Caco-2 (cell line): ENCODE measurements at regions not wholly inside any gene's neighbourhood (a gene's known extent, or its start where the extent isn't known, plus 50 kb on each side); places are given as distances from the start of the nearest gene placed in this dataset.

Experiments
- BruUV-seq: library from RNA; stranded (reverse); fragments of 400-500 nt; replicated peaks from 2 replicates; lab custom pipeline; 2021; lab: Mats Ljungman, UMichigan
- CTCF ChIA-PET: fragments of 300-600 bp; sonication (Branson Sonifier 250); formaldehyde crosslinking; loops from one replicate; lab custom pipeline; 2022; ENCODE audit warnings: antibody characterized with exemption; lab: Charles Lee
- POLR2A ChIA-PET: fragments of 300-600 bp; sonication (Branson Sonifier 250); formaldehyde crosslinking; loops from one replicate; lab custom pipeline; 2022; ENCODE audit warnings: antibody characterized with exemption; lab: Charles Lee
- DNase-seq, 2 experiments: peaks; one replicate each; pipeline versions ENCODE4 v3.0.0 to v3.0.0-alpha.2; 2020 to 2022
- H3K27me3 ChIP-seq: replicated peaks from 2 replicates; pipeline ENCODE4 v1.6.0; 2011; ENCODE audit warnings: low read length; ENCODE audit not compliant: control insufficient read depth, insufficient read depth
- H3K36me3 ChIP-seq: 2 replicates; pipeline ENCODE4 v1.5.1; 2011; ENCODE audit warnings: low read length; ENCODE audit not compliant: control insufficient read depth, insufficient read depth
- H3K4me1 ChIP-seq: fragments of 250-450 bp; sonication (Bioruptor Pico); 2 replicates; pipeline ENCODE4 v1.5.1; 2020; ENCODE audit warnings: mild to moderate bottlenecking
- H3K4me3 ChIP-seq: 2 replicates; pipeline ENCODE4 v1.5.1; 2011; ENCODE audit warnings: low read depth, mild to moderate bottlenecking, control low read depth, low read length
- H3K9me3 ChIP-seq: fragments of 250-450 bp; sonication (Bioruptor Pico); 2 replicates; pipeline ENCODE4 v1.5.1; 2020; ENCODE audit warnings: mild to moderate bottlenecking, moderate library complexity
- H3K27ac Mint-ChIP-seq: one replicate; pipeline ENCODE4 v1.8.0; 2022; ENCODE audit warnings: mixed read lengths; ENCODE audit not compliant: unreplicated experiment
- H3K27me3 Mint-ChIP-seq: one replicate; pipeline ENCODE4 v1.8.0; 2022; ENCODE audit warnings: mixed read lengths; ENCODE audit not compliant: insufficient read depth, unreplicated experiment
- H3K36me3 Mint-ChIP-seq: one replicate; pipeline ENCODE4 v1.8.0; 2022; ENCODE audit warnings: mild to moderate bottlenecking, mixed read lengths; ENCODE audit not compliant: insufficient read depth, unreplicated experiment
- H3K4me1 Mint-ChIP-seq: one replicate; pipeline ENCODE4 v1.8.0; 2022; ENCODE audit warnings: low read depth, mixed read lengths; ENCODE audit not compliant: unreplicated experiment
- H3K4me3 Mint-ChIP-seq: one replicate; pipeline ENCODE4 v1.8.0; 2022; ENCODE audit warnings: mild to moderate bottlenecking, moderate library complexity, mixed read lengths; ENCODE audit not compliant: unreplicated experiment
- H3K9me3 Mint-ChIP-seq: one replicate; pipeline ENCODE4 v1.8.0; 2022; ENCODE audit warnings: mixed read lengths; ENCODE audit not compliant: unreplicated experiment
- intact Hi-C: fragments of 100-400 bp; cut with micrococcal nuclease; formaldehyde crosslinking; loops from one replicate; pipeline ENCODE4 v1.10.0; 2022; ENCODE audit not compliant: unreplicated experiment
- TF ChIP-seq, protein P1 (sequence below), 2 experiments: fragments of 200-600 bp in 1 of 2; IDR thresholded peaks; 1 replicate in 1 of 2; 2 replicates in 1 of 2; pipeline versions ENCODE4 v1.5.1 to v1.8.0; 2011 to 2022; ENCODE audit warnings: antibody characterized with exemption in 1 of 2, control low read depth in 1 of 2, inconsistent platforms in 1 of 2, low read depth in 1 of 2, low read length in 1 of 2, mild to moderate bottlenecking in 1 of 2, moderate library complexity in 1 of 2; ENCODE audit not compliant: insufficient read depth in 1 of 2, severe bottlenecking in 1 of 2, unreplicated experiment in 1 of 2

DNA sequence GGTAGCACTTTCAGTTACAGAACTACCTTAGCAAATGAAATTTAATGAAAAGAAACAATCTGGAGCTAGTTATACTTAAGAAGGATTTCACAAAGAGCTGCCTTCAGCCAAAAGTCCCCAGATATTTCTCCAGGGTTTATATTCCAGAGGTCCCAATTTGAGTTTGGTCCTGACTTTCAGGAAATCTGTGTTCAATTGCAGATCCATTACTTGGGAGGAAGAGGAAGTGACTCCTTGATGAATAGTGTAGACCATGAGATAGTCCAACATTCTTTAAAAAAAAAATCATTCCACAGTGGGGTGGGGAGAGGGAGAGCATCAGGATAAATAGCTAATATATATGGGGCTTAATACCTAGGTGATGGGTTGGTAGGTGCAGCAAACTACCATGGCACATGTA lies 117.6 kb upstream of the ARHGAP20 start:
- H3K27me3 Mint-ChIP-seq = peaks cover 43% of the 10 kb centered on the region

GRCh38 chr11:110828086-110828485 lies 115.8 kb upstream of the ARHGAP20 start:
- intact Hi-C loops = no loop called here
- H3K4me3 ChIP-seq = no peak overlapping the region
- peaks cover 47% of the 10 kb centered on the region for H3K27me3 Mint-ChIP-seq
- no peaks in the 10 kb centered on the region for H3K9me3 Mint-ChIP-seq
- TF ChIP-seq, protein P1, sequence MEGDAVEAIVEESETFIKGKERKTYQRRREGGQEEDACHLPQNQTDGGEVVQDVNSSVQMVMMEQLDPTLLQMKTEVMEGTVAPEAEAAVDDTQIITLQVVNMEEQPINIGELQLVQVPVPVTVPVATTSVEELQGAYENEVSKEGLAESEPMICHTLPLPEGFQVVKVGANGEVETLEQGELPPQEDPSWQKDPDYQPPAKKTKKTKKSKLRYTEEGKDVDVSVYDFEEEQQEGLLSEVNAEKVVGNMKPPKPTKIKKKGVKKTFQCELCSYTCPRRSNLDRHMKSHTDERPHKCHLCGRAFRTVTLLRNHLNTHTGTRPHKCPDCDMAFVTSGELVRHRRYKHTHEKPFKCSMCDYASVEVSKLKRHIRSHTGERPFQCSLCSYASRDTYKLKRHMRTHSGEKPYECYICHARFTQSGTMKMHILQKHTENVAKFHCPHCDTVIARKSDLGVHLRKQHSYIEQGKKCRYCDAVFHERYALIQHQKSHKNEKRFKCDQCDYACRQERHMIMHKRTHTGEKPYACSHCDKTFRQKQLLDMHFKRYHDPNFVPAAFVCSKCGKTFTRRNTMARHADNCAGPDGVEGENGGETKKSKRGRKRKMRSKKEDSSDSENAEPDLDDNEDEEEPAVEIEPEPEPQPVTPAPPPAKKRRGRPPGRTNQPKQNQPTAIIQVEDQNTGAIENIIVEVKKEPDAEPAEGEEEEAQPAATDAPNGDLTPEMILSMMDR (IDR thresholded peaks at IDR 0.05; ENCODE audit: insufficient read depth in 1 of 2, low read depth in 1 of 2, low read length in 1 of 2, severe bottlenecking in 1 of 2, unreplicated experiment in 1 of 2) = no peak
- no peak overlapping the region for H3K27ac Mint-ChIP-seq
- H3K4me3 Mint-ChIP-seq = no peak overlapping the region
- no TSS peak for BruUV-seq
- CTCF ChIA-PET = no interaction called here
- no peak for DNase-seq
- H3K27me3 ChIP-seq = no peaks in the 10 kb centered on the region; the same call in 1 of the 2 replicates
- POLR2A ChIA-PET = no interaction called here
- no peaks in the 10 kb centered on the region for H3K36me3 ChIP-seq
- H3K9me3 ChIP-seq = 0 out of 2 replicates have a peak, but pooled peaks cover 4% of the 10 kb centered on the region
- no peaks in the 10 kb centered on the region for H3K4me1 ChIP-seq
- H3K36me3 Mint-ChIP-seq = no peaks in the 10 kb centered on the region
- H3K4me1 Mint-ChIP-seq = no peaks in the 10 kb centered on the region

More for the DNA sequence above, 117.6 kb upstream of the ARHGAP20 start:
- POLR2A ChIA-PET = no interaction called here
- H3K9me3 Mint-ChIP-seq = no peaks in the 10 kb centered on the region
- TF ChIP-seq, protein P1 (IDR thresholded peaks at IDR 0.05; ENCODE audit: insufficient read depth in 1 of 2, low read depth in 1 of 2, low read length in 1 of 2, severe bottlenecking in 1 of 2, unreplicated experiment in 1 of 2) = no peak
- H3K27me3 ChIP-seq = no peaks in the 10 kb centered on the region; the same call in 1 of the 2 replicates
- H3K4me3 ChIP-seq = no peak overlapping the region
- DNase-seq = no peak
- no peaks in the 10 kb centered on the region for H3K36me3 ChIP-seq
- CTCF ChIA-PET = no interaction called here
- H3K9me3 ChIP-seq = no peaks in the 10 kb centered on the region
- H3K27ac Mint-ChIP-seq = no peak overlapping the region
- H3K4me1 ChIP-seq = no peaks in the 10 kb centered on the region
- no peaks in the 10 kb centered on the region for H3K4me1 Mint-ChIP-seq
- H3K4me3 Mint-ChIP-seq = no peak overlapping the region
- no TSS peak for BruUV-seq
- intact Hi-C loops = no loop called here
- H3K36me3 Mint-ChIP-seq = no peaks in the 10 kb centered on the region

- Histone ChIP-seq H3K4me1 (no peaks in the 10 kb centered on the region), H3K9me3 (0 out of 2 replicates have a peak, but pooled peaks cover 4% of the 10 kb centered on the region), H3K36me3 (no peaks in the 10 kb centered on the region), H3K27me3 (no peaks in the 10 kb centered on the region), H3K4me3 (no peak overlapping the region)
- Mint-ChIP-seq H3K27me3 (peaks cover 42% of the 10 kb centered on the region), H3K4me1 (no peaks in the 10 kb centered on the region), H3K9me3 (no peaks in the 10 kb centered on the region), H3K36me3 (no peaks in the 10 kb centered on the region), H3K27ac (no peak overlapping the region), H3K4me3 (no peak overlapping the region)
- ChIA-PET POLR2A (no interaction called here), CTCF (no interaction called here)
- BruUV-seq = no TSS peak
- DNase-seq = no peak
- intact Hi-C loops = no loop called here
- TF ChIP-seq, protein P1 (IDR thresholded peaks at IDR 0.05; ENCODE audit: insufficient read depth in 1 of 2, low read depth in 1 of 2, low read length in 1 of 2, severe bottlenecking in 1 of 2, unreplicated experiment in 1 of 2) = no peak
Measured at GRCh38 chr11:110827276-110827675, 115.0 kb upstream of the ARHGAP20 start.
